Prostate gland (tissue), 2 donors: ENCODE measurements at regions not wholly inside any gene's neighbourhood (a gene's known extent, or its start where the extent isn't known, plus 50 kb on each side); places are given as distances from the start of the nearest gene placed in this dataset.
"Not testable (repeated sequence)": the region's sequence is repeated elsewhere in the genome, so short reads cannot be mapped to it uniquely, and the experiment has no call there.

Experiments used
- DNase-seq: peaks from one replicate; pipeline ENCODE4 v3.0.0-alpha.2; 2019; ENCODE audit warnings: low spot score
- H3K27ac ChIP-seq, 2 donors: fragments of 200-600 bp; sonication (generic); 2 replicates each; pipeline ENCODE4 v1.5.1; 2017 to 2019
- H3K27me3 ChIP-seq: fragments of 200-600 bp; sonication (generic); replicated peaks from 2 replicates; pipeline ENCODE4 v1.5.1; 2019; ENCODE audit not compliant: insufficient read depth
- H3K36me3 ChIP-seq, 2 donors: fragments of 200-600 bp; sonication (generic); 1 replicate in 1 of 2; 2 replicates in 1 of 2; pipeline versions ENCODE4 v1.5.1 to v1.8.1; 2017 to 2019
- H3K4me1 ChIP-seq: fragments of 200-600 bp; sonication (generic); replicated peaks from 2 replicates; pipeline ENCODE4 v1.5.1; 2019
- H3K4me3 ChIP-seq, 2 donors: fragments of 200-600 bp; sonication (generic); 2 replicates each; pipeline ENCODE4 v1.5.1; 2017 to 2019
- H3K9me3 ChIP-seq: fragments of 200-600 bp; sonication (generic); 2 replicates; pipeline ENCODE4 v1.5.1; 2017
- POLR2A ChIP-seq: fragments of 450-650 bp; IDR thresholded peaks from one replicate; pipeline ENCODE4 v1.6.1; 2016; ENCODE audit warnings: antibody characterized with exemption, mild to moderate bottlenecking
- POLR2AphosphoS5 ChIP-seq: sonication (generic); formaldehyde crosslinking; IDR thresholded peaks from one replicate; pipeline ENCODE4 v1.6.1; 2017; ENCODE audit warnings: antibody characterized with exemption
- WGBS: methylation state at CpG from one replicate; pipeline ENCODE4 v1.1.5; 2018; 5-methylcytosine and 5-hydroxymethylcytosine counted together
- intact Hi-C: fragments of 100-400 bp; cut with DNase I; formaldehyde crosslinking; loops from one replicate; pipeline ENCODE4 v1.14.2; 2022
- TF ChIP-seq, protein P1 (sequence below), 4 experiments: fragments of 200-600 bp in 2 of 4; fragments of 450-650 bp in 2 of 4; sonication (generic) in 2 of 4; IDR thresholded peaks; 1 replicate in 3 of 4; 2 replicates in 1 of 4; pipeline ENCODE4 v1.5.1; 2016 to 2019; ENCODE audit warnings: antibody characterized with exemption in 4 of 4, mild to moderate bottlenecking in 2 of 4, moderate library complexity in 2 of 4

DNA sequence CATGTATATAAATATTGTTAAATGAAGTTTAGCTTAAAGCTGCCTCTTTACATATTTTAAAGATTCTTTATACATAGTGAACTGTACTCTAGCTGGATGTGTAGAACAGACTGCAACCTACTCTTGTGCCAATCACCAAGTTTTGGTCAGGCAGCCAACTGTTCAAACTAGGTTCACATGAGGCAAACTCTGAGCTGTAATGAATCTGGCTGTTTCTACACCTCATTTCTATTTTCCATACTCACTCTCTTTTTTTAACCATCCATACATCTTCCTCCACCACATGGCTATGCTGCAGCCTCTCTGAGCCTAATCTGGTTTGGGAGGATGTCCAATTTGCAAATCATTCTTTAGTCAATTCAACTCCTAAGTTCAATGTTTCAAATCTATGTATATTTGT, 974.8 kb downstream of the CNTNAP5 start:
- intact Hi-C loops: no loop called here
- no peak for DNase-seq
- H3K4me1 ChIP-seq: no peaks in the 10 kb centered on the region
- no peak overlapping the region for H3K4me3 ChIP-seq
- no peaks in the 10 kb centered on the region for H3K27me3 ChIP-seq
- TF ChIP-seq POLR2AphosphoS5 (no peak), POLR2A (no peak)
- TF ChIP-seq, protein P1, sequence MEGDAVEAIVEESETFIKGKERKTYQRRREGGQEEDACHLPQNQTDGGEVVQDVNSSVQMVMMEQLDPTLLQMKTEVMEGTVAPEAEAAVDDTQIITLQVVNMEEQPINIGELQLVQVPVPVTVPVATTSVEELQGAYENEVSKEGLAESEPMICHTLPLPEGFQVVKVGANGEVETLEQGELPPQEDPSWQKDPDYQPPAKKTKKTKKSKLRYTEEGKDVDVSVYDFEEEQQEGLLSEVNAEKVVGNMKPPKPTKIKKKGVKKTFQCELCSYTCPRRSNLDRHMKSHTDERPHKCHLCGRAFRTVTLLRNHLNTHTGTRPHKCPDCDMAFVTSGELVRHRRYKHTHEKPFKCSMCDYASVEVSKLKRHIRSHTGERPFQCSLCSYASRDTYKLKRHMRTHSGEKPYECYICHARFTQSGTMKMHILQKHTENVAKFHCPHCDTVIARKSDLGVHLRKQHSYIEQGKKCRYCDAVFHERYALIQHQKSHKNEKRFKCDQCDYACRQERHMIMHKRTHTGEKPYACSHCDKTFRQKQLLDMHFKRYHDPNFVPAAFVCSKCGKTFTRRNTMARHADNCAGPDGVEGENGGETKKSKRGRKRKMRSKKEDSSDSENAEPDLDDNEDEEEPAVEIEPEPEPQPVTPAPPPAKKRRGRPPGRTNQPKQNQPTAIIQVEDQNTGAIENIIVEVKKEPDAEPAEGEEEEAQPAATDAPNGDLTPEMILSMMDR (IDR thresholded peaks at IDR 0.05): no peak
- no peaks in the 10 kb centered on the region for H3K36me3 ChIP-seq
- no peak overlapping the region for H3K27ac ChIP-seq
- H3K9me3 ChIP-seq: no peaks in the 10 kb centered on the region

DNA sequence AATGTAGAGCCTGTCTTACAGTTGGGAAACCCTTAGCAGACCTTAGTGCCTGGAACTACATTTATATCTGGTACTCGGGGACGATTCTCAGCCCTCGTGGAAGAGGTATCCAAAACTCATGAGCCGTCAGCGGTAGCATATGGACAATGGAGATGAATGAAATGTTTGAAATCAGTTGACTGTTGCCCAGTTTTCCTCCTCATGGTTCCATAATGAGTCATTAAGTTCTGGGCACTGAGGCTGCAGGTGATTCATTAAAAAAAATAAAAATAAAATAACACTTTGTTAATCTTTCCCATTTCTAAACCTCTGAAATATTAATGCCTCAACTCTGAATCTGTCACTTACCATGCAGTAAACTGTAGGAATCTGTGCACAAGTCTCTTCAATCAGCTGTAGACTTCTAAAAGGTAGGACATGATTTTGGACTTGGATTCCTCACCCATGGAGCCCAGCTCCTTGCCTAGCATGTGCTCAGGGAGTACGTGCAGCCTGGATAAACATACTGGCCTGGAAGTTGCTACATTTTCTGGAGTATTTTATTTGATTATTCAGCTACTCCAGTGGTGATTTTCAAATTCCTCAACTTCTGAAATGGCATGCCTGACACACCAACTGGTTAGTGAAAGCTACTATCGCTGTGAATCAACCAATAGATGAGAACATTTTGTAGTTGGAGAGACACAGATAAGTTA, 979.2 kb downstream of the CNTNAP5 start:
- TF ChIP-seq POLR2A: no peak
- TF ChIP-seq, protein P1 (IDR thresholded peaks at IDR 0.05): no peak
- TF ChIP-seq POLR2AphosphoS5: no peak
- no peak overlapping the region for H3K4me3 ChIP-seq
- H3K27me3 ChIP-seq: no peaks in the 10 kb centered on the region
- H3K36me3 ChIP-seq: no peaks in the 10 kb centered on the region
- no peaks in the 10 kb centered on the region for H3K9me3 ChIP-seq
- no peak overlapping the region for H3K27ac ChIP-seq
- no peaks in the 10 kb centered on the region for H3K4me1 ChIP-seq
- no peak for DNase-seq
- intact Hi-C loops: no loop called here
- WGBS: 89% methylated on average over 7 of the region's 7 CpGs

DNA sequence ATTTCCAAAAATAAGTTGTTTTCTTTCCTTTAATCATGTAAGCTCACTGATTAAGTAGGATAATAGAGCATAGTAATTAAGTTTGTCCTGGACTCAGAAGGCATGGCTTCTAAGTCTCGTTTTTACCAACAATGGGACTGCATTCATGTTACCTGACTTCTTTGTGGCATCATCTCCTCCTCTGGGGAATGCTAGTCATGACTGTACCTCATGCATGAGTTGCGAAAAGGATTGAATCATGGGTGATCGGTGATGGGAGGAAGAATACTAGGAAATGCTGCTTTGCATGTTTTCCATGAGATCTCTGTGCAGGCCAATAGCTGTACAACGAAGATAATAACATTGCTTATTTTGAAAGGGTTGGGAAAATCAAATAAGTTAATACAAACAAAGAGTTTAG, 981.6 kb downstream of the CNTNAP5 start:
- no peak for TF ChIP-seq POLR2AphosphoS5
- TF ChIP-seq, protein P1 (IDR thresholded peaks at IDR 0.05): no peak
- TF ChIP-seq POLR2A: no peak
- no peak for DNase-seq
- Histone ChIP-seq H3K27ac (no peak overlapping the region), H3K4me1 (no peaks in the 10 kb centered on the region), H3K36me3 (no peaks in the 10 kb centered on the region), H3K9me3 (no peaks in the 10 kb centered on the region), H3K4me3 (no peak overlapping the region), H3K27me3 (no peaks in the 10 kb centered on the region)
- intact Hi-C loops: no loop called here
- WGBS: 88% methylated on average over 4 of the region's 4 CpGs

DNA sequence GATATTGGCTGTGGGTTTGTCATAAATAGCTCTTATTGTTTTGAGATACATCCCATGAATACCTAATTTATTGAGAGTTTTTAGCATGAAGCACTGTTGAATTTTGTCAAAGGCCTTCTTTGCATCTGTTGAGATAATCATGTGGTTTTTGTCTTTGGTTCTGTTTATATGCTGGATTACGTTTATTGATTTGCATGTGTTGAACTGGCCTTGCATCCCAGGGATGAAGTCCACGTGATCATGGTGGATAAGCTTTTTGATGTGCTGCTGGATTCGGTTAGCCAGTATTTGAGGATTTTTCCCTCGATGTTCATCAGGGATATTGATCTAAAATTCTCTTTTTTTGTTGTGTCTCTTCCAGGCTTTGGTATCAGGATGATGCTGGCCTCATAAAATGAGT, 1003.6 kb downstream of the CNTNAP5 start:
- H3K4me1 ChIP-seq, H3K4me3 ChIP-seq, H3K9me3 ChIP-seq, H3K27me3 ChIP-seq, H3K27ac ChIP-seq, DNase-seq, intact Hi-C loops, H3K36me3 ChIP-seq: not testable (repeated sequence)
- 95% methylated on average over 4 of the region's 4 CpGs for WGBS

DNA sequence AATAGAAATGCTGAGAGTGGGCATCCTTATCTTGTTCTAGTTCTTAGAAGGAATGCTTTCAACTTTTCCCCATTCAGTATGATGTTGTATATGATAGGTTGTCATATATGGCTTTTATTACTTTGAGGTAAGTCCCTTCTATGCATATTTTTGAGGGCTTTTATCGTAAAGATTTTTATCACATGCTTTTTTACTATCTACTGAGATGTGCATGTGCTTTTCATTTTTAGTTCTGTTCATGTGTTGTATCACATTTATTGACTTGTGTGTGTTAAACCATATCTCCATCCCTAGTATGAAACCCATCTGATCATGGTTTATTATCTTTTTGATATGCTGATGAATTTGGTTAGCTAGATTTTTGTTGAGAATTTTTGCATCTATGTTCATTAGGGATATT, 1008.8 kb downstream of the CNTNAP5 start:
- DNase-seq: no peak
- Histone ChIP-seq H3K36me3 (no peaks in the 10 kb centered on the region), H3K4me1 (no peaks in the 10 kb centered on the region), H3K27me3 (no peaks in the 10 kb centered on the region), H3K9me3 (no peaks in the 10 kb centered on the region), H3K4me3 (no peak overlapping the region), H3K27ac (no peak overlapping the region)
- WGBS: 83% methylated on average over 1 of the region's 1 CpG
- TF ChIP-seq POLR2A (no peak), POLR2AphosphoS5 (no peak)
- TF ChIP-seq, protein P1 (IDR thresholded peaks at IDR 0.05): no peak
- intact Hi-C loops: no loop called here
